ENCODE measurements at regions not wholly inside any gene's neighbourhood (a gene's known extent, or its start where the extent isn't known, plus 50 kb on each side); places are given as distances from the start of the nearest gene placed in this dataset.
"Not testable (repeated sequence)": the region's sequence is repeated elsewhere in the genome, so short reads cannot be mapped to it uniquely, and the experiment has no call there.

DNA sequence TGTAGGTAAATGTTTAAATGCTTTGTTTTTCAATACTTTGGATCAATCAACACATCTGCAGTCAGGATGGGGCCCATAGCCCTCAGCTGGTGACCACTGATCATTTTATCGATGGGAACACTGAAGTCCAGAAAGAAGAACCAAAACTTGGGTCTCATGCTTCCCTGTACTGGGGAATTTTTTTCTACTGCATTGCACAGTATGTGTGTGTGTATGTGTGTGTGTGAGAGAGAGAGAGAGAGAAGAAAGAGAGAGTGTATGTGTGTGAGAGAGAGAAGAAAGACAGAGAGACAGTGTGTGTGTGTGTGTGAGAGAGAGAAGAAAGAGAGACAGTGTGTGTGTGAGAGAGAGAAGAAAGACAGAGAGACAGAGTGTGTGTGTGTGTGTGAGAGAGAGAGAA, 202.9 kb upstream of the MSX2 start:
- DNase-seq (ENCODE audit: low read depth in 2 of 2) = no peak

DNA sequence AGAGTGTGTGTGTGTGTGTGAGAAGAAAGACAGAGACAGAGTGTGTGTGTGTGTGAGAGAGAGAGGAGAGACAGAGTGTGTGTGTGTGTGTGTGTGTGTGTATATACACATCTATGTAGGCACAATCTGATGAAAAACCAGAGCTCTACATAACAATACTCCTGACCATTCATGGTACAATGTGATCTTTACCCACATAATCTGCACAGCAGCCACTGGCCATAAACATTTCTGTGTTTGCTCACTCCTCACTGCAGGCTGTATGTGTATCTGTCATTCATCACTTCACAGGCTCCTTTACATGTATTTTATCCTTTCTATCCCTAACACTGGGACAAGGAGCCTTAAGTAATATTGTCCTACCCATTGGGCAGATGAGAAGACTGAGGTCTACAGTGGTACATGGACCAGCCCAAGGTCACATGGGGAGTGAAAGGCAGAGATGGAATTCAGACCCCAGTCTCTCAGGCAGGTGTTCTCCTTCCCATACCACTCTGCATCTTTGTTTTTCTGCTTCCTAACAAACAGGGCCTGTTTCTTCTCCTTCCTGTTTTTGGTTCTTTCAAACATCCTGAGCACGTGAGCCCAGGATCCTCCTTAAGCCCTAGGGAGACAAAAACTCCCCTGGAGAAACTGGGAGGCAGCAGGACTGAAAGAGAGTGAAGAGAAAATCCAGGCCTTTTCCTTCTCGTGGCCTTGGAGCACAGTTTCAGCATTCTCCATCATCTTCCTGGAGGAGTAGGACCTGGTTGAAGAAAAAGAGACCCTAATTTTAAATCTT, 201.7 kb upstream of the MSX2 start:
- no peak for DNase-seq (ENCODE audit: low read depth in 2 of 2)

DNA sequence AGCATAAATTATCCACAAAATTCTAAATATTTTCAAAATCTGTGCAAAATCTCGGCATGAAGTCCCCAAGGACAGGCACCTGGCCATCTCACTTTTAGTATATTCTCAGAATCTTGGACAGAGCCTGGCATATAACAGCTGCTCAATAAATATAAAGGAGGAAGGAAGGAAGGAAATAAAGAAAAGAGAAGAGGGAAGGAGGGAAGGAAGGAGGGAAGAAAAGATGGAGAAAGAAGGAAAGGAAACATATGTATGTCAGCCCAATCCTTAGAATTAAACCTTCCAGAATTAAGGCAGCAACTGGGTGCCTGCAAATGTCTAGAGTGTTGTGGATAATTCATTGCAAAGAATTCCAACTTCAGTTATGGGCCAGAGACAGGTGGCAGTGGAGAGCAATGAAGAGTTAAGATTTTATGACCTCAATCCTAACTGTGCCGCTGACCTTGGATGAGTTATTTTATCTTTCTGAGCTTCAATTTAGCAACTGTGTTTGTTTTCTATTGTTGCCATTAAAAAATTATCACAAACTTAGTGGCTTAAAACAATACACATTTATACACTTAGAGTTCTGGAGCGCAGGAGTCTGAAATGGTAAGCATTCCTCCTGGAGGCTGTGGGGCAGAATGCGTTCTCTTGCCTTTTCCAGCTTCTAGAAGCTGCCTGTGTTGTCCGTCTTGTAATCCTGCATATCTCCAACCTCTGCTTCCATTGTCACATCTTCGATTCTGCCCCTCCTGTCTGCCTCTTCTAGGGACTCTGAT, 200.9 kb upstream of the MSX2 start:
- no peak for DNase-seq (ENCODE audit: low read depth in 2 of 2)

DNA sequence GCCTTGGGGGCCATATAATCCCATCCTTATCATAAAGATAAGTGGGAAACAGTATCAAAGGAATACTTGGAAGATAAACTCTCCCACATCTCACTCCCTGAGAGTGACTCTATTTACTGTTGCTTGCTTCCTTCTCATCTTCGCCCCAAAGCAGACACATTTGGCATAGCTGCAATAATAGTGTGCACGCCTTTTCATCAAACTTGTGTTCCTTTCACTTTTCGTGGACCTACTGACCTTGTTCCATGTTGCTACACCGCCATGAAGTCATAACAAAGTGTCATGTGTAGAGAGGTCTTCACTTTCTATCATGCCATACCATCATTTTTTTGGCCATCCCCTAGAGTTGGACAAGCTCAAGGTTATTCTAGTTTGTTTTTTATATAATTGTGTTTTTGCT, 200.0 kb upstream of the MSX2 start:
- no peak for DNase-seq (ENCODE audit: low read depth in 2 of 2)

DNA sequence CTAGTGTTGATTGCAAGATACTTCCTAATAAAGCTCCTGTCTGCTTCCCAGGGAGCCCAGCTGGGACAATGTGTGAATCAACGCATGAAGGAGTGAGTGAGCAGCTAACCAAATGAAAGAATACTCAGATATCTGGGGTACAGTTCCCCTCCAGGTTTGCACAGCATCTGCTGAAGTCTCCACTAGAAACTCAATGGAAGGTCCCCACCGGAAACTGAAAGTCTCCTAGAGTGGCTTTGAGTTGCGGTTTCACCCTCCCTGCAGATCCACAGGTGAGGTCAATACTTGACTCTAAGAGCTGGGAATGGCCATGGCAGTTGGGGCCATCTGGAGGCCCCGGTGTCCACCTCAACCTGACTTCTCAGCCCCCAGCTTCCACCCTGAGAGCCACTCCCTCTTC, 198.2 kb upstream of the MSX2 start:
- no peak for DNase-seq (ENCODE audit: low read depth in 2 of 2)

DNA sequence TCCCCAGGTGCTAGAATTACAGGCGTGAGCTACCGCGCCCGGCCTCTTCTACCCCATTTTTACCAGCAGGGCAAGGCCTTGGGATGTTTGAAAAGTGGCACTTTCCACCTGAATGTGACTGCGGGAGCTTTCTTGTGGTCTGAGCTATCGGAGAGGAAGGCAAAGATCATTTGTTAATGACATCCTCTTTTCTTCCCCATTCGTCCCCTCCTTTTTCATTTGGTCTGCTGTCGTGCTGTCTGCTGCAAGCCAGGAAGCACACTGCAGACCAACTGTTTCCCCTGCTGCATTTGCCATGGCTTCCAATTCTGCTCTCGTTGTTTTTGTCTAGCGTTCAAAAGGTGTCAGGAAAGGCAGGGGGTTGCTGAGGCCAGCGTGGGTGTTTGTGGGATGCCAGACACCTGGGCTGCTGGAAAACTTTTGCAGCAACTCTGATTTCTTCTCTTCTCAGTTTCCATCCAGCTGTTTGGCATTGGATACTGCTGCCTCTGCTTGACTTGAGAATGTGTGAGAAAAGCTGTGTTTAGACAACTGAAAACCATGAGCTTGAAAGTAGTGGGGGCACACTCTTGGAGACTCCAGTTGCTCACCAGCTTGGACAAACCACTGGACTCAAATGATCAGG, 196.4 kb upstream of the MSX2 start:
- DNase-seq (ENCODE audit: low read depth in 2 of 2) = no peak

DNA sequence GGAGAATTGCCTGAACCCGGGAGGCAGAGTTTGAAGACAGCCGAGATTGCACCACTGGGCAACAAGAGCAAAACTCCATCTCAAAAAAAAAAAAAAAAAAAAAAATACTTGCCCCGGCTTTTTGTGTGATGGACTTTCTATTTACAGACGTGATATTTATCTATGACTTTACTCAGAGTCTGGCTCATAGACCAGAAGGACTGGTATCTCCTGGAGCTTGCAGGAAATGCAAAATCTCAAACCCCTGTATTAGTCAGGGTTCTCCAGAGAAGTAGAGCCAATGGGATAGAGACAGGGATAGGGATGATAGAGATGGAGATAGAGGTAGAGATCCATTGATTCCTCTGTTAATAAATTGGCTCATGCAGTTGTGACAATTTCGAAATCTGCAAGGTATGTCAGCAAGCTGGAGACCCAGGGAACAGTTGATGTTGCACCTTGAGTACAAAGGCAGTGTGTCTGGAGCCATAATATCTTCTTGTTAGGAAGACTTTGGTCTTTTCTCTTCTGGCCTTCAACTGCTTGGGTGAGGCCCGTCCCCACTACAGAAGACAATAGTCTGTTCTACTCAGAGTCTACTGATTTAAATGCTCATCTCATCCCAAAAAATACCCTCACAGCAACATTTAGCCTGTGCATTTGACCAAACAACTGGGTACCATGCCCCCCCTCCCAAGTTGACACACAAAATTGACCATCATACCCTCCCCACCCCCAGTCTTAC, 195.4 kb upstream of the MSX2 start:
- no peak for DNase-seq (ENCODE audit: low read depth in 2 of 2)

DNA sequence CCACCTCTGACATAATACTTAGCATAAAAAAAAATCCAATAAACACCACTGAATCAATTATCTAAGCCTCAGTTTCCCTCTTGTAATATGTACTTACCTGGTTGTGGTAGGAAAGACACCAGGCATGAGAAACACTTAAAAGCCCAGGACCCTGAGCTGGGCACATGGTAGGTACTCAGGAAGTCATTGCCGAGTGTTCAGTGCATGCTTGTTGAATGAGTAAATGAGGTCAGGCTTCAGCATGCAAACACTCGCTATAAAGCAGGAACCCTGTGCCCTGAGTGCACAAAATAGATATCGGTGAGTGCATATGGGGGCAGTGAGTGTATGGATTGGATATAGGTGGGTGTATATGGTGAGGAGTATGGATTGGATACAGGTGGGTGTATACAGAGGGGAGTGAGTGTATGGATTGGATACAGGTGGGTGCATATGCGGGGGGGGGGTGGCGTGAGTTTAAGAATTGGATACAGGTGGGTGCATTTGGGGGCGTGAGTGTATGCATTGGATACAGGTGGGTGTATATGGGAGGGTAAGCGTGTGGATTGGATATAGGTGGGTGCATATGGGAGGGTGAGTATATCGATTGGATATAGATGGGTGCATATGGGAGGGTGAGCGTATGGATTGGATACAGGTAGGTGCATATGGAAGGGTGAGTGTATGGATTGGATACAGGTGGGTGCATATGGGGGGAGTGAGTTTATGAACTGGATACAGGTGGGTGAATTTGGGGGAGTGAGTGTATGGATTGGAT, 194.3 kb upstream of the MSX2 start:
- no peak for DNase-seq (ENCODE audit: low read depth in 2 of 2)

DNA sequence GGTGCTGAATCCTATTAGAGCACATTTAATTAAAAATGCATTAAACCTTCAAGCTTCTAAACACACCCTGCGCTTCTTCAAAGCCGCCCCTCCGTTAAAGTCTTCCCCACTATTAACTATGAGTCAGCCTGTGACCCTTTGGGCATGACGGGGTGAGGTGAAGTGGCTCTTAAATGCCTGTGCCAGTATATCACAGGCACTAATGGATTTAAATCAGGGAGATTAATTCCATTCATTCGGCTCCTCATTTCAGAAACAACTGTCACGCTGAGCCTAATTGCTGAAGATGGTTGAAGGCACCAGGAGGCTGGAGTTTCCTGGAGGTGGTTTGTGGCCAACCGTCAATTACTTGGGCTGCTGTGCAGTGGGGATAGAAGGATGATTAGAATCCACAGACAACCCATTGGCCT, 192.6 kb upstream of the MSX2 start:
- DNase-seq (ENCODE audit: low read depth in 2 of 2) = no peak

DNA sequence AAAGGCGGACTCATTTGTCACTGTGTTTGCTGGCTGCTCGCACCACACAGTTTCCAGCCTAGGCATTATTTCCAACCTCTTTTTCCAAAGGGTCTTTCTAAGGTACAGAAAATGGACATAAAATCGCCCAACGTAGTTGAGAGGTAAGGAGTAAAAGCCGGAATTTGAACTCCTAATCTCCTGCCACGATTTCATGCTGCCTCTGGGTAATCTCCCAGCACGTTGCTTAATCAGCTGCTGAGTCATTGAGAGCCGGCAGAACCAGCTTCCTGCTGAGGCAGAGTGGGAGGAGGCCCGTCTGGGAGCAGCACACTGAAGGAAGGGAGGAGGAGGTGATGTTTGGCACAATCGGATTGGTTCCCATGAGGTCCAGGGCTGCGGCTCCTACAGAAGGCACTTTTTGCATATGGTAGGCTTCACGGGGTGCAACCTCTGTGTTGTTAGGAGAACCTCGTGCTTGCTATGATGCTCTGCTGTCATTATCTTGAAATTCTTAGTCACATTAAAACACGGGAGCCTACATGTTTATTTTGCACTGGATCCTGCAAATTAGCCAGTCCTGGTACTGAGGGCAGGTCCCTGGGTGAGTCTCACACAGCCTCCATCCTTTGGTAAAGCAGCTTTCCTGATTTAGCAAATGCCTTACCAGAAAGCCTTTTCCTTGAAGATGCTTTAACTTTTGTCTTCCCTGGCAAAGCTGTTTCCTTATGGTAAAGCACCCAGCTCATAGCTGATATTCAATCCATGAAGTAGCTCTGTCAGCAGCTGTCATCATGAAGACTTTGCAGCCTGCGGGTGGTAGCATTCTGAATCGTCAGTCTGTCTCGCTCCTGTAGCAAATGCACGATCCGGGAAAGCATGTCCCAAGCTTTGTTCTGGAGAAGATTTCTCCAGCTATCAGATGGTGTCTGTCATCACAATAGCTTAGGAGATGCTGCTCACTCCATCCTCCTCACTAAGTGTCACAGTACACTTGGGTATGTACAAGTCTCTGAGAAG, 191.6 kb upstream of the MSX2 start:
- DNase-seq (ENCODE audit: low read depth in 2 of 2) = no peak

DNA sequence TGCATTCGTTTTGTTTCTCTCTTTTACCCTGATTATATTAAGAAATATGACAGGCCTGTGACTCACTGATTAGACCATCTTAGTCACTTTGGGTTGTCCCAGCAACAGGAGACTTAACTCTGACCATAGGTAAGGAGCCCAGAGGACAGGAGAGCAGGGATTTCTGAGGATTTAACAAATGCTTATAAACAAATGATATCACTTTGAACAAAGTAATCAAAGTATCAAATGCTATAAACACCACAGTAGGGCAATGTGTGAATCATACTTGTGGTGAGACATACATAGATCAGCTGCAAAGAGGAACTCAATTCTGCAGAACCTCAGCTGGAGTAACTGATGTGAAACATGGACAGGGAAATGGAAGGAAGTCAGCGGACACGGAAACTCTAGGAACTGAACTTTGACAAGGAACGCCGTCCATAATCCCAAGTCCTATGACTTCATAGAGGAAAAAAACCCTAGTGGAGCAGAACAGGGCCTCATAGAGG, 190.6 kb upstream of the MSX2 start:
- DNase-seq (ENCODE audit: low read depth in 2 of 2) = no peak

DNA sequence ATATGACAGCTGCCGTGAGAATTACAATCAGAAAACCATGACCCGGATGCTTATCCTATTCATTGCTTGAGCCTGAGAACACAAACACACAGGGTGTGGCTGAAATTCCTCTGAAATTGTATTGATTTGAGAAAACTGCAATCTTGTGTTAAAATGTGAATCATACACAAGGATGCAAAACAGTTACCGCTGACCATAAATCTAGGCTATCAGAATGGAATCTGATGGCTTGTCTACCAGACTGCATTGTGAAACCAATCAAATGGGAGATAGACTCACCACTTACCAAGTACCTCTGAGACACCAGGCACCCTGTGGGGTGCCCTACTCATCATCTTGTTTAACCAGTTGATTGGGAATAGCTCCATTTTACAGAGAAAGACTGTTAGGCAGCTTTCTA, 188.7 kb upstream of the MSX2 start:
- DNase-seq (ENCODE audit: low read depth in 2 of 2) = no peak

DNA sequence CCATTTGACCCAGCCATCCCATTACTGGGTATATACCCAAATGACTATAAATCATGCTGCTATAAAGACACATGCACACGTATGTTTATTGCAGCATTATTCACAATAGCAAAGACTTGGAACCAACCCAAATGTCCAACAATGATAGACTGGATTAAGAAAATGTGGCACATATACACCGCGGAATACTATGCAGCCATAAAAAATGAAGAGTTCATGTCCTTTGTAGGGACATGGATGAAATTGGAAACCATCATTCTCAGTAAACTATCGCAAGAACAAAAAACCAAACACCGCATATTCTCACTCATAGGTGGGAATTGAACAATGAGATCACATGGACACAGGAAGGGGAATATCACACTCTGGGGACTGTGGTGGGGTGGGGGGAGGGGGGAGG, 184.6 kb upstream of the MSX2 start:
- not testable (repeated sequence) for DNase-seq (ENCODE audit: low read depth in 2 of 2)

DNA sequence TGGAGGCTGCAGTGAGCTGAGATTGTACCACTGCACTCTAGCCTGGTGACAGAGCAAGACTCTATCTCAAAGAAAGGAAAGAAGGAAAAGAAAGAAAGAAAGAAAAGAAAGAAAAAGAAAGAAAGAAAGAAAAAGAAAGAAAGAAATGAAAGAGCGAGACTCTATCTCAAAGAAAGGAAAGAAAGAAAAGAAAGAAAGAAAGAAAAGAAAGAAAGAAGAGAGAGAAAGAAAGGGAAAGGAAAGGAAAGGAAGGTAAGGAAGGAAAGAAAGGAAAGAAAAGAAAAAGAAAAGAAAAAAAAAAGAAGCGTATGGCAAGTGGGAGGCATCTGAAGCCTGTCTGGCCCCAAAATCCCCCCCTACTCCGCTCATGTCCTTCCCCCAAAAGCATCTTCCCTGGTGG, 182.3 kb upstream of the MSX2 start:
- DNase-seq (ENCODE audit: low read depth in 2 of 2) = no peak

DNA sequence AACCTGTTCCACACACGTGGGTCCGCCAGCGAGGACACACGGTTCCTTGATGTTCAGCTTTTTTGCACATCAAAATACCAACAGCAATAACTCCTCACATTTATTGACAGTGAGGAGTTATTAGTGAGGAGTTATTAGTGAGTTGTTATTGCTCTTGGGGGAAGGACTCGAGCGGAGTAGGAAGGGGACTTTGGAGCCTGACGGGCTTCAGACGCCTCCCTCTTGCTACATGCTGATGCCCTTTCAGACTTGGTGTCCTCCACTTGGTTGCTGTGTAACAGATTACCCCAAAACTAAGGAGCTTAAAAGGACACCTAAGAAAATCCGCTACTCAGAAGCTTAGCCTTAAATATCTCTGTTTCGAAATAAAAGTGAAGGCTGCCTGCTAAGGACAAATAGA, 181.9 kb upstream of the MSX2 start:
- DNase-seq (ENCODE audit: low read depth in 2 of 2) = no peak

DNA sequence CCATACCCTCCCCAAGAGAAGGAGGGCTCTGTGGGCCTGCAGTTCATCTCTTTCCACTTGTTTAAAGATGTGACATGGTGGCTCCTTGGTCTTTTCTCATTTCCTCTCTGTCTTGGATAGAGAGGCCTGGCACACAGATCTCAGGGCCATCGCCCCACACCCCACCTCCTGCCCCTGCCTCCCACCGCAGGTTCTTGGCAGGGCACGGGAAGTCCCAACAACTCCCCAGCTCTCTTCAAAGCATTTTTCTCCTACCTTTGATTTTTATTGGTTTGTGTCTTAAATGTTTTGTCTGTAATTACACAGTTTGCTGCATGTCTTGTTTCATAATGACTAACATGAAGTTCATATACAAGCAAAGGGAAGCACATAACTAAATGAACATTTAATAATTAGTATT, 178.5 kb upstream of the MSX2 start:
- DNase-seq (ENCODE audit: low read depth in 2 of 2) = no peak

DNA sequence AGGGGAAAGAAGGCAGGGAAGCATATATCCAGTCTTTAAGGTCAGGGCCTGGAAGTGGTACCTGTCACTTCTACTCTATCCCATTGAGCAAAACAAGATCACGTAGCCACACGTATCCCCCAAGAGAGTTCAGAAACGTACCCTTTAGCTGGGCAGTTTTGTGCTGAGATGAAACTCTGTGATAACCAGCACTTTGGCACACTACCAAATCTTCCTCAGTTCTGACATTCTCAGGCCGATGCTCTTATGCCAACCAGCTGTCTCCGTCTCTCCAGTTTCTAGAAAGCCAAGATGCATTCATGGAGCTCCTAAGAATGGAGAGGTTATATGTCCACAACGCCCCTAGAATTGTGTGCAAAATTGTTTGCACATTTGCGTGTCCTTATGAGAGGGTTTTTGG, 176.6 kb upstream of the MSX2 start:
- DNase-seq (ENCODE audit: low read depth in 2 of 2) = no peak

DNA sequence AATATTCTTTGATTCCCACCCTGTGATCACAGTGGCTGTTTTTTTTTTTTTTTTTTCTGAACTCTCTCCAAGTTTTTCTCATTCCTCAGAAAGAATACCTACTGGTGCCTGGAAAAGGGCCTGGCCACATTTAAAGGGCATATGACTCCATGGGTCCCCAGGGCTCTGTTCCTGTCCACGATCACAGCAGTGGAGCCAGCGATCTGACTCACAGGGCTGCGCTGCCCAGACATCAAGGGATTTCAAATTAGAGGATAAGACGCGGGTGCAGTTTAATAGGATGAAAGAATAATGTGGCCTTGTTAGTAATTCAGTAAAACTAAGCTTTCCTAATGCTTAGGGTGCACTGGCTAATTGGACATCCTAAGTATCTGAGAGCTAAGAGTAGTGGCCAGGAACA, 175.1 kb upstream of the MSX2 start:
- no peak for DNase-seq (ENCODE audit: low read depth in 2 of 2)

DNA sequence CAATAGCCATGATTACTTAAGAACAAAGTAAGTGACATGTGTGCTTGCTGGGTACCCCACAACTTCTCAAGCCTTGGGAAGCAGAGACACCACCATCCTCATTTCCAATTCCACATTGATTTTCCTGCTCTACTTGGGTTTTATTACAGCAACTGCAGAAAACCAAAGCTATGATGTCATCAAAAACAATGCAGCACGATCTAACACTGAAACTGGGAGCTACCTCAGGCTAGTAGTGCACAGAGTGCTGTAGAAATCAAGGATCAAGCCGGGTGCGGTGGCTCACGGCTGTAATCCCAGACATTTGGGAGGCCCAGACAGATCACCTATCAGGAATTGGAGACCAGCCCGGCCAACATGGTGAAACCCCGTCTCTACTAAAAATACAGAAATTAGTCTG, 174.4 kb upstream of the MSX2 start:
- DNase-seq (ENCODE audit: low read depth in 2 of 2) = no peak

DNA sequence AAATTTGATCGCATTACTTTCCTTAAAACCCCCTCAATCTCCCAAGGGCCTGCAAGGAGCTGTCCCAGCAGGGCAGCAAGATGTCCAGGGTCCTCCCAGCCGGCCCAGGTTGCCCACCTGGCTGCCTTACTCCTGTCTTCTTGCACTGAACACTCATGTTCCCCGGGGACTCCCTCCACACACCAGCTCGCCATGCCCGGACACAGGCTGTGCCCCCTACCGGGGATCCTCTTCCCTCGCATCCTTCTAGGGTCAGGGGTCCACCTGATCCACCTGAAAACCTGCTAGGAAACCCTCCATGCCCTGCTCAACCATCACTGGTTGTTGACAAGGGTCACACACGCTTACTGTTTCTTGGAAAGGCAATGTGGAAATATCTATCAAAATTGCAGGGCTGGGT, 172.0 kb upstream of the MSX2 start:
- DNase-seq (ENCODE audit: low read depth in 2 of 2) = no peak
